ENCODE measurements at regions not wholly inside any gene's neighbourhood (a gene's known extent, or its start where the extent isn't known, plus 50 kb on each side); places are given as distances from the start of the nearest gene placed in this dataset.

- no peak for DNase-seq (ENCODE audit: low read depth)
Observed at GRCh38 chr1:234670967-234671626, 61.1 kb upstream of the IRF2BP2 start.

GRCh38 chr1:234669499-234669898 is 59.5 kb upstream of the IRF2BP2 start:
- DNase-seq (ENCODE audit: low read depth) = no peak

- no peak for DNase-seq (ENCODE audit: low read depth)
Observed at GRCh38 chr1:234668577-234668955, 58.6 kb upstream of the IRF2BP2 start.

GRCh38 chr1:234667600-234668576 is 57.9 kb upstream of the IRF2BP2 start:
- DNase-seq (ENCODE audit: low read depth) = no peak

GRCh38 chr1:234666761-234667160 is 56.8 kb upstream of the IRF2BP2 start:
- DNase-seq (ENCODE audit: low read depth) = no peak

GRCh38 chr1:234665975-234666605 is 56.1 kb upstream of the IRF2BP2 start:
- DNase-seq (ENCODE audit: low read depth) = no peak

GRCh38 chr1:234662148-234662547 is 52.2 kb upstream of the IRF2BP2 start:
- DNase-seq (ENCODE audit: low read depth) = no peak

GRCh38 chr1:234661317-234661928 is 51.4 kb upstream of the IRF2BP2 start:
- no peak for DNase-seq (ENCODE audit: low read depth)

GRCh38 chr1:234660536-234661316 is 50.7 kb upstream of the IRF2BP2 start:
- DNase-seq (ENCODE audit: low read depth) = no peak

Data from stimulated activated CD8-positive, alpha-beta memory T cell treated with anti-CD3 and anti-CD28 coated beads, Interleukin-12 subunit alpha, Interleukin-12 subunit beta, amount 100 ng/mL, for 4 hours (primary cell).